OCI-LY1 (cell line): ENCODE measurements at regions not wholly inside any gene's neighbourhood (a gene's known extent, or its start where the extent isn't known, plus 50 kb on each side); places are given as distances from the start of the nearest gene placed in this dataset.

ENCODE experiments used
- H2AFZ ChIP-seq: fragments of 200-600 bp; sonication (generic), shearing (Covaris generic); 2 replicates; pipeline ENCODE4 v1.6.0; 2014; ENCODE audit warnings: antibody characterized with exemption, mild to moderate bottlenecking, low read length
- H3F3A ChIP-seq: fragments of 200-600 bp; sonication (generic), shearing (Covaris generic); 2 replicates; pipeline ENCODE4 v1.6.0; 2014; ENCODE audit warnings: mild to moderate bottlenecking, antibody characterized with exemption, low read length, moderate library complexity; ENCODE audit not compliant: insufficient read depth
- H3K27ac ChIP-seq: fragments of 200-600 bp; sonication (generic); 2 replicates; pipeline ENCODE4 v1.5.1; 2014; ENCODE audit warnings: low read length, mixed run types, mild to moderate bottlenecking, low read depth; ENCODE audit not compliant: poor library complexity, severe bottlenecking
- H3K27me3 ChIP-seq: fragments of 200-600 bp; sonication (generic); 2 replicates; pipeline ENCODE4 v1.6.0; 2014; ENCODE audit warnings: antibody characterized with exemption, mild to moderate bottlenecking, low read length, moderate library complexity; ENCODE audit not compliant: insufficient read depth
- H3K36me3 ChIP-seq: fragments of 200-600 bp; sonication (generic); 2 replicates; pipeline ENCODE4 v1.6.1; 2014; ENCODE audit warnings: mild to moderate bottlenecking, antibody characterized with exemption, low read length, moderate library complexity, mixed read lengths; ENCODE audit not compliant: insufficient read depth
- H3K4me1 ChIP-seq: fragments of 200-600 bp; sonication (generic); 2 replicates; pipeline ENCODE4 v1.5.1; 2014; ENCODE audit warnings: mild to moderate bottlenecking, low read length, moderate library complexity; ENCODE audit not compliant: insufficient read depth, severe bottlenecking
- H3K4me2 ChIP-seq: fragments of 200-600 bp; sonication (generic), shearing (Covaris generic); 2 replicates; pipeline ENCODE4 v1.6.1; 2014; ENCODE audit warnings: low read length
- H3K4me3 ChIP-seq: fragments of 200-600 bp; sonication (generic); 2 replicates; pipeline ENCODE4 v1.5.1; 2014; ENCODE audit warnings: low read length, low read depth, mild to moderate bottlenecking, mixed read lengths; ENCODE audit not compliant: poor library complexity, severe bottlenecking
- H3K79me2 ChIP-seq: fragments of 200-600 bp; shearing (Covaris generic); 2 replicates; pipeline ENCODE4 v1.6.1; 2016; ENCODE audit warnings: mixed run types, low read length, mixed read lengths; ENCODE audit not compliant: insufficient read depth
- H3K9ac ChIP-seq: fragments of 200-600 bp; sonication (generic), shearing (Covaris generic); 2 replicates; pipeline ENCODE4 v1.6.1; 2014; ENCODE audit warnings: mild to moderate bottlenecking, low read length, mixed read lengths
- H3K9me2 ChIP-seq: fragments of 200-600 bp; sonication (generic), shearing (Covaris generic); 2 replicates; pipeline ENCODE4 v1.6.1; 2014; ENCODE audit warnings: low read depth, mild to moderate bottlenecking, low read length, mixed read lengths
- H3K9me3 ChIP-seq: fragments of 200-600 bp; shearing (Covaris generic); 2 replicates; pipeline ENCODE4 v1.6.1; 2014; ENCODE audit warnings: low read length, mixed read lengths
- H4K20me1 ChIP-seq: fragments of 200-600 bp; sonication (generic), shearing (Covaris generic); 2 replicates; pipeline ENCODE4 v1.6.0; 2016; ENCODE audit warnings: mild to moderate bottlenecking, low read length; ENCODE audit not compliant: insufficient read depth
- CTCF ChIP-seq: fragments of 200-600 bp; sonication (generic), shearing (Covaris generic); IDR thresholded peaks from 2 replicates; pipeline ENCODE4 v1.5.1; 2017; ENCODE audit warnings: mild to moderate bottlenecking, antibody characterized with exemption, low read length, moderate library complexity, mixed read lengths
- EZH2 ChIP-seq: fragments of 200-600 bp; sonication (generic), shearing (Covaris generic); IDR thresholded peaks from 2 replicates; pipeline ENCODE4 v1.8.0; 2017; ENCODE audit warnings: borderline replicate concordance, mixed run types, mild to moderate bottlenecking, antibody characterized with exemption, low read length, moderate library complexity, mixed read lengths

GRCh38 chr21:28444557-28444956 is 548.1 kb downstream of the LTN1 start:
- TF ChIP-seq CTCF (no peak), EZH2 (no peak)
- H3K9ac ChIP-seq, result no peak overlapping the region
- no peaks in the 10 kb centered on the region for H3F3A ChIP-seq
- no peak overlapping the region for H3K27ac ChIP-seq
- no peaks in the 10 kb centered on the region for H3K27me3 ChIP-seq
- no peaks in the 10 kb centered on the region for H3K4me1 ChIP-seq
- H4K20me1 ChIP-seq, result no peaks in the 10 kb centered on the region
- no peaks in the 10 kb centered on the region for H3K9me3 ChIP-seq
- H3K4me3 ChIP-seq, result no peak overlapping the region
- H3K9me2 ChIP-seq, result no peaks in the 10 kb centered on the region
- H3K36me3 ChIP-seq, result no peaks in the 10 kb centered on the region
- no peak overlapping the region for H2AFZ ChIP-seq
- no peaks in the 10 kb centered on the region for H3K79me2 ChIP-seq
- no peak overlapping the region for H3K4me2 ChIP-seq

GRCh38 chr21:28444111-28444510 is 548.6 kb downstream of the LTN1 start:
- no peak overlapping the region for H3K4me3 ChIP-seq
- H3K9ac ChIP-seq, result no peak overlapping the region
- H3K36me3 ChIP-seq, result no peaks in the 10 kb centered on the region
- H3K79me2 ChIP-seq, result no peaks in the 10 kb centered on the region
- no peaks in the 10 kb centered on the region for H3K9me2 ChIP-seq
- H3K27ac ChIP-seq, result no peak overlapping the region
- H3F3A ChIP-seq, result no peaks in the 10 kb centered on the region
- H4K20me1 ChIP-seq, result no peaks in the 10 kb centered on the region
- no peaks in the 10 kb centered on the region for H3K27me3 ChIP-seq
- no peak overlapping the region for H2AFZ ChIP-seq
- TF ChIP-seq EZH2 (no peak), CTCF (no peak)
- no peaks in the 10 kb centered on the region for H3K4me1 ChIP-seq
- no peaks in the 10 kb centered on the region for H3K9me3 ChIP-seq
- no peak overlapping the region for H3K4me2 ChIP-seq

GRCh38 chr21:28442624-28443023 is 550.1 kb downstream of the LTN1 start:
- H4K20me1 ChIP-seq, result no peaks in the 10 kb centered on the region
- no peaks in the 10 kb centered on the region for H3K9me2 ChIP-seq
- H3K36me3 ChIP-seq, result no peaks in the 10 kb centered on the region
- no peaks in the 10 kb centered on the region for H3F3A ChIP-seq
- H2AFZ ChIP-seq, result no peak overlapping the region
- H3K27ac ChIP-seq, result no peak overlapping the region
- no peak overlapping the region for H3K9ac ChIP-seq
- no peaks in the 10 kb centered on the region for H3K4me1 ChIP-seq
- H3K79me2 ChIP-seq, result no peaks in the 10 kb centered on the region
- no peak overlapping the region for H3K4me3 ChIP-seq
- no peak overlapping the region for H3K4me2 ChIP-seq
- no peaks in the 10 kb centered on the region for H3K27me3 ChIP-seq
- TF ChIP-seq CTCF, result no peak
- TF ChIP-seq EZH2, result no peak
- no peaks in the 10 kb centered on the region for H3K9me3 ChIP-seq
